ENCODE measurements at regions not wholly inside any gene's neighbourhood (a gene's known extent, or its start where the extent isn't known, plus 50 kb on each side); places are given as distances from the start of the nearest gene placed in this dataset.

GRCh38 chr5:62979472-62979871 is 400.9 kb downstream of the LRRC70 start:
- TF ChIP-seq CTCF (IDR thresholded peaks at IDR 0.05; ENCODE audit: low read depth, low read length), result no peak
- no peak for TF ChIP-seq EZH2phosphoT487 (IDR thresholded peaks at IDR 0.05; ENCODE audit: low read depth)
